ENCODE measurements at regions not wholly inside any gene's neighbourhood (a gene's known extent, or its start where the extent isn't known, plus 50 kb on each side); places are given as distances from the start of the nearest gene placed in this dataset.

GRCh38 chr16:86895606-86896005, 317.3 kb downstream of the FOXL1 start:
- Histone ChIP-seq H3K27me3 (replicated peaks; ENCODE audit: insufficient read depth, low read depth, low read length, poor library complexity) (peaks cover 40% of the 10 kb centered on the region), H3K27ac (ENCODE audit: low read depth, low read length, poor library complexity, severe bottlenecking) (no peak overlapping the region), H3K4me3 (ENCODE audit: low read depth, low read length, poor library complexity, severe bottlenecking) (no peak overlapping the region), H3K4me1 (ENCODE audit: insufficient read depth, low read length, poor library complexity, severe bottlenecking) (no peaks in the 10 kb centered on the region), H3K36me3 (ENCODE audit: insufficient read depth, low read length, poor library complexity, severe bottlenecking) (no peaks in the 10 kb centered on the region), H3K9me3 (ENCODE audit: low read depth, low read length, poor library complexity, severe bottlenecking) (no peaks in the 10 kb centered on the region)
- BruUV-seq (replicated peaks): no TSS peak
- CTCF ChIA-PET: no interaction called here
- intact Hi-C loops (cut with micrococcal nuclease; ENCODE audit: unreplicated experiment): no loop called here
- POLR2A ChIA-PET (ENCODE audit: low non-redundant PET): no interaction called here
- TF ChIP-seq CTCF (conservative IDR thresholded peaks at IDR 0.05; ENCODE audit: low read depth, low read length) (no peak), EZH2 (IDR thresholded peaks at IDR 0.05; ENCODE audit: borderline replicate concordance, low read depth, low read length, poor library complexity, severe bottlenecking) (no peak)
- no peak for DNase-seq (ENCODE audit: low spot score)

GRCh38 chr16:86896976-86897375, 318.6 kb downstream of the FOXL1 start:
- no TSS peak for BruUV-seq (replicated peaks)
- POLR2A ChIA-PET (ENCODE audit: low non-redundant PET): no interaction called here
- Histone ChIP-seq H3K27ac (ENCODE audit: low read depth, low read length, poor library complexity, severe bottlenecking) (no peak overlapping the region), H3K27me3 (replicated peaks; ENCODE audit: insufficient read depth, low read depth, low read length, poor library complexity) (peaks cover 26% of the 10 kb centered on the region), H3K36me3 (ENCODE audit: insufficient read depth, low read length, poor library complexity, severe bottlenecking) (no peaks in the 10 kb centered on the region), H3K9me3 (ENCODE audit: low read depth, low read length, poor library complexity, severe bottlenecking) (no peaks in the 10 kb centered on the region), H3K4me3 (ENCODE audit: low read depth, low read length, poor library complexity, severe bottlenecking) (no peak overlapping the region), H3K4me1 (ENCODE audit: insufficient read depth, low read length, poor library complexity, severe bottlenecking) (no peaks in the 10 kb centered on the region)
- no peak for TF ChIP-seq EZH2 (IDR thresholded peaks at IDR 0.05; ENCODE audit: borderline replicate concordance, low read depth, low read length, poor library complexity, severe bottlenecking)
- no peak for TF ChIP-seq CTCF (conservative IDR thresholded peaks at IDR 0.05; ENCODE audit: low read depth, low read length)
- intact Hi-C loops (cut with micrococcal nuclease; ENCODE audit: unreplicated experiment): no loop called here
- CTCF ChIA-PET: no interaction called here
- no peak for DNase-seq (ENCODE audit: low spot score)

GRCh38 chr16:86897486-86897885, 319.1 kb downstream of the FOXL1 start:
- Histone ChIP-seq H3K9me3 (ENCODE audit: low read depth, low read length, poor library complexity, severe bottlenecking) (no peaks in the 10 kb centered on the region), H3K4me1 (ENCODE audit: insufficient read depth, low read length, poor library complexity, severe bottlenecking) (no peaks in the 10 kb centered on the region), H3K36me3 (ENCODE audit: insufficient read depth, low read length, poor library complexity, severe bottlenecking) (no peaks in the 10 kb centered on the region), H3K27ac (ENCODE audit: low read depth, low read length, poor library complexity, severe bottlenecking) (no peak overlapping the region), H3K4me3 (ENCODE audit: low read depth, low read length, poor library complexity, severe bottlenecking) (no peak overlapping the region), H3K27me3 (replicated peaks; ENCODE audit: insufficient read depth, low read depth, low read length, poor library complexity) (peaks cover 21% of the 10 kb centered on the region)
- no TSS peak for BruUV-seq (replicated peaks)
- intact Hi-C loops (cut with micrococcal nuclease; ENCODE audit: unreplicated experiment): no loop called here
- ChIA-PET POLR2A (ENCODE audit: low non-redundant PET) (no interaction called here), CTCF (no interaction called here)
- DNase-seq (ENCODE audit: low spot score): no peak
- TF ChIP-seq CTCF (conservative IDR thresholded peaks at IDR 0.05; ENCODE audit: low read depth, low read length): no peak
